Fibroblast of villous mesenchyme (primary cell): ENCODE measurements at regions not wholly inside any gene's neighbourhood (a gene's known extent, or its start where the extent isn't known, plus 50 kb on each side); places are given as distances from the start of the nearest gene placed in this dataset.
"Not testable (repeated sequence)": the region's sequence is repeated elsewhere in the genome, so short reads cannot be mapped to it uniquely, and the experiment has no call there.

Experiments used
- DNase-seq: peaks from one replicate; pipeline ENCODE4 v3.0.0-alpha.2; 2010; ENCODE audit warnings: low read depth
- H3K4me3 ChIP-seq: 2 replicates; pipeline ENCODE4 v1.5.1; 2011; ENCODE audit warnings: low read depth, mild to moderate bottlenecking, low read length
- TF ChIP-seq, protein P1 (sequence below): IDR thresholded peaks from 2 replicates; pipeline ENCODE4 v1.5.1; 2012; ENCODE audit warnings: low read depth, mild to moderate bottlenecking, low read length; ENCODE audit not compliant: insufficient read depth

DNA sequence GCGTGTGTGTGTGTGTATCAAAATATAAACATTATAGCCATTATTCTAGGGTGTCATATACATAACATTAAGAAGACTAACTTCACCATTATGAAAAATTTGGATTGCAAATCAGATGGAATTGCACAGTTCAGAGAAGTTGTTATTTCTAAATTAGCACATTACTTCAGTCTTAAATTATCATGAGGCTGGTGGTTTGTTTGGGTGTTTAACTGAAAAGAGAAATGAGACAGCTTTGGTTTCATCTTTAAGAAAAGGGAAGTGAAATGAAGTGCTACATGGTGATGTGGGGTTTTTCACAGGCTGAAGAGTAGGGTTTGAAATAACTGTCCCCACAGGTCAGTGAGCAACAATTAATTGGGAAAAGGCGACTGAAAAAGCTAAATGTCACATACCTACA lies 161.2 kb upstream of the XIRP2 start:
- no peak for DNase-seq
- TF ChIP-seq, protein P1, sequence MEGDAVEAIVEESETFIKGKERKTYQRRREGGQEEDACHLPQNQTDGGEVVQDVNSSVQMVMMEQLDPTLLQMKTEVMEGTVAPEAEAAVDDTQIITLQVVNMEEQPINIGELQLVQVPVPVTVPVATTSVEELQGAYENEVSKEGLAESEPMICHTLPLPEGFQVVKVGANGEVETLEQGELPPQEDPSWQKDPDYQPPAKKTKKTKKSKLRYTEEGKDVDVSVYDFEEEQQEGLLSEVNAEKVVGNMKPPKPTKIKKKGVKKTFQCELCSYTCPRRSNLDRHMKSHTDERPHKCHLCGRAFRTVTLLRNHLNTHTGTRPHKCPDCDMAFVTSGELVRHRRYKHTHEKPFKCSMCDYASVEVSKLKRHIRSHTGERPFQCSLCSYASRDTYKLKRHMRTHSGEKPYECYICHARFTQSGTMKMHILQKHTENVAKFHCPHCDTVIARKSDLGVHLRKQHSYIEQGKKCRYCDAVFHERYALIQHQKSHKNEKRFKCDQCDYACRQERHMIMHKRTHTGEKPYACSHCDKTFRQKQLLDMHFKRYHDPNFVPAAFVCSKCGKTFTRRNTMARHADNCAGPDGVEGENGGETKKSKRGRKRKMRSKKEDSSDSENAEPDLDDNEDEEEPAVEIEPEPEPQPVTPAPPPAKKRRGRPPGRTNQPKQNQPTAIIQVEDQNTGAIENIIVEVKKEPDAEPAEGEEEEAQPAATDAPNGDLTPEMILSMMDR: no peak
- no peak overlapping the region for H3K4me3 ChIP-seq

DNA sequence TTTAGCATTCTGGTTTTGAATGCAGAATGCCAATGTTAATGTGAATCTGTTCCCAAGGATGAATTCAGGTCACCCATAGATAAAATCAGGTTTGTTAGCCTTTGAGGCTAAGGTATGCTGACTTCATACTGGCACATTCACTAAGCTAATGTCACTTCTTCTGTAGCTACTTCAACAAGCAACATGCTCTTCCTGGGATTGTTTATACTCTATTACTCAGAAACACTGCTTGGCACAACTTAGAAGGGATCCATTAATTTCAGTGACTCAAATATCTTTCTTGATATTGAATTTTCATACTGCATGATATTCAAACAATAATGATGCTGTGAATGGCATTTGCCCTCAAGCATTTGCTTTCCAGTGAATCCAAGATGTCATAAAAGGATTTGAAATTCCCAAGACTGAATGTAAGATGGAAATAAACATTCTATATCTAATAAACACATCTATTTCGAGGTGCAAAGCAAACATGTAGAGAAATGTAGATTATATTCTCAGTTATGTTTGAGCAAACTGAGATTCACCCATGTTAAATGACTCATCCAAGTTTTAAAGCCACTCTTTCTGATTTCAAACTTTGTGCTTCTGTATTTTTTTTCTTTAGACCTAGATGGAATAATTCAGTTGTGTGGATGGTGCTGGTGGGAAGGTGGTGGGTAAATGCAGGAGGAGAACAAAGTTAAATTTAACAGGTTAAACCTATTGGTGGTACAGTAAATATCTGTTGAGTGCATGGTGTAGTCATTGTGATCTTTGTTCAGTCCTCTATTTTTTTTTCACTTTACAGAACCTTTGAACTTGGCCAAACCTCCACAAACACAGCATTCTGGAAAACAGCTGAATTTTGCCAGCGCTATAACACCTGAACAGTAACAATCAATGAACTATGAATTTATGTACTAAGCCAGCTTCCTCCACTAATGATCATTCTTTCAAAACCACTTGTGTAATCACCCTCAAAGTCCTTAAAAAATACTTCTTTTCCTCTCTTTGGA lies 162.1 kb upstream of the XIRP2 start:
- no peak for DNase-seq
- TF ChIP-seq, protein P1: no peak
- no peak overlapping the region for H3K4me3 ChIP-seq

DNA sequence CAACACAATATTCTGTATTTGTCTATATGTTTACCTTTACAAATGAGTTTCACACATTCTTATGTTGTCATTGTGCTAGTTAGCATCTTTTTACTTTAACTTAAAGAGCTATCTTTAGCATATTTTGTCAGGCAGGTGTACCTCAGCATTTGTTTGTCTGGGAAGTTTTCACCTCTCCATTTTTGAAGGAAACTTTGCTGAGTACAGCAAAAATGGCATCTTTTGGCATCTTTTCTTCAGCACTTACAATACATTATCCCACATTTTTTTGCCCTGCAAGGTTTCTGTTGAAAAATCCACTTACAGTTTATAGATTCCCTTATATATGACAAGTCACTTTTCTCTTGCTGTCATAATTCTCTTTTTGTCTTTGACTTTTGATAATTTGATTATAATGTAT lies 171.3 kb upstream of the XIRP2 start:
- TF ChIP-seq, protein P1: no peak
- no peak overlapping the region for H3K4me3 ChIP-seq

DNA sequence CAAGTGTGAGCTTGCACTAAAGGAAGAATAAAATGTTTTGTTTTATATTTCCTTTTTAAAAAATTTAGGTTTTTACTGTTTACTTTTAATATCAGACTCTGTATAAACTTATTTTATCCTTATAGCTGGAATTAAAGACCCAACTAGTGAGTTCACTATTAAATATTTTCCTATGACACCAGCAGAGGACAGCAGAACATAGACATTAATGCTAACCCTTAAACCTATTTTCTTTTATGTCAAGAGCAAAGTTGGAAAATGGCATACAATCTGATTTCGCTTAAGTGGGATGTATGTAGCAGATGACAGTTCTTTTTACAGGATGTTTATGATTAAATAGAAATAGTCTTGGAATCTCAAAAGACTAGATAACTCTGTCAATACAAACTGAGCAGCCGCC lies 188.2 kb upstream of the XIRP2 start:
- DNase-seq: no peak
- H3K4me3 ChIP-seq: no peak overlapping the region
- TF ChIP-seq, protein P1: no peak

More for the DNA sequence above, 171.3 kb upstream of the XIRP2 start:
- no peak for DNase-seq

DNA sequence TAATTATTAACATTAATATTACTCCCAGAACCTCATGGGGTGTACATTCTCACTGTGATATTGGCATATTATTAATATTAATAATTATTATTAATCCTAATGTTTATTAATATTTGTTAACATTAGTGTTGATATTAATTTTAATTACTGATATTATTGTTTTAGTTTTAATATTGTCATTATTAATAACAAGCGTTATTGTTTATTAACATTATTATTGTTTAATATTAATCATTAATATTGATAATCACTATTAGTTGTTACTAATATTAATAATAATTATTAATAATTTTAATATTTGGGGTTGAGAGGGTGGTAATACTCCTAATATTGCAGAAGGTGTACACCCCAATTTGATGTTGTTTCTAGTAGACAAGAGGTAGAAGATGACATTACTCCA lies 193.1 kb upstream of the XIRP2 start:
- no peak overlapping the region for H3K4me3 ChIP-seq
- TF ChIP-seq, protein P1: no peak
- no peak for DNase-seq

DNA sequence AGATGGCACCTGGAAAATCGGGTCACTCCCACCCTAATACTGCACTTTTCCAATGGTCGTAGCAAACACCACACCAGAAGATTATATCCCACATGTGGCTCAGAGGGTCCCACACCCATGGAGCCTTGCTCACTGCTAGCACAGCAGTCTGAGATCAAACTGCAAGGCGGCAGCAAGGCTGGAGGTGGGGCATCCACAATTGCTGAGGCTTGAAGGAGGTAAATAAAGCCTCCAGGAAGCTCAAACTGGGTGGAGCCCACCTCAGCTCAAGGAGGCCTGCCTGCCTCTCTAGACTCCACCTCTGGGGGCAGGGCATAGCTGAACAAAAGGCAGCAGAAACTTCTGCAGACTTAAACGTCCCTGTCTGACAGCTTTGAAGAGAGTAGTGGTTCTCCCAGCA lies 192.0 kb upstream of the SCN7A start:
- DNase-seq: not testable (repeated sequence)

DNA sequence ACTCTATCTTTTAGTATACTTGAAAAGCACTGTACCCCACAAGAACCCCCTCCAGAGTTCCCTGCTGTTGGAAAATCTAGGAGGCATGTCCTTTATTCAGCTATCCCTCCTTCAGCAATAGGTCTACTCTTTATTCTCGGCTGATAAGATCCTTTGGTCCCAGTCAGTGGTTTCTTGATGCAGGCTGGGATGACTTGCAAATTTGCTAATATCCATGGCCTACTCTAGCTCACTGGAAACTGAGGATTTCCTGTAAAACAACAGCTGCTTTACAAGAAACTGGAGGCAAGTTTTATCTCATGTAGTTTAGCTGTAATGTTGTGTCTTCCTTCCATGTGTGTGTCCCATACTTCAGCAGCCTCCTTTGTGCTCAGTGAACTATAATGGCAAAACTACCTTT lies 183.9 kb upstream of the SCN7A start:
- TF ChIP-seq, protein P1: no peak
- no peak for DNase-seq
- no peak overlapping the region for H3K4me3 ChIP-seq

More for the DNA sequence above, 192.0 kb upstream of the SCN7A start:
- H3K4me3 ChIP-seq: not testable (repeated sequence)
